HG03520 (cell line): ENCODE measurements at regions not wholly inside any gene's neighbourhood (a gene's known extent, or its start where the extent isn't known, plus 50 kb on each side); places are given as distances from the start of the nearest gene placed in this dataset.
"Not testable (repeated sequence)": the region's sequence is repeated elsewhere in the genome, so short reads cannot be mapped to it uniquely, and the experiment has no call there.

Experiments
- ATAC-seq: cut with Tn5 transposase; IDR thresholded peaks from one replicate; pipeline ENCODE4 v1.9.1; 2021; ENCODE audit warnings: mild to moderate bottlenecking, moderate library complexity; ENCODE audit not compliant: unreplicated experiment

DNA sequence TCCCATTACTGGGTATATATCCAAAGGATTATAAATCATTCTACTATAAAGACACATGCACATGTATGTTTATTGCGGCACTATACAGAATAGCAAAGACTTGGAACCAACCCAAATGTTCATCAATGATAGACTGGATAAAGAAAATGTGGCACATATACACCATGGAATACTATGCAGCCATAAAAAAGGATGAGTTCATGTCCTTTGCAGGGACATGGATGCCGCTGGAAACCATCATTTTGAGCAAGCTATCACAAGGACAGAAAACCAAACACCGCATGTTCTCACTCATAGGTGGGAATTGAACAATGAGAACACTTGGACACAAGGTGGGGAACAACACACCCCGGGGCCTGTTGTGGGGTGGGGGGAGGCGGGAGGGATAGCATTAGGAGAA is 57.0 kb upstream of the NEUROD1 start:
- not testable (repeated sequence) for ATAC-seq

DNA sequence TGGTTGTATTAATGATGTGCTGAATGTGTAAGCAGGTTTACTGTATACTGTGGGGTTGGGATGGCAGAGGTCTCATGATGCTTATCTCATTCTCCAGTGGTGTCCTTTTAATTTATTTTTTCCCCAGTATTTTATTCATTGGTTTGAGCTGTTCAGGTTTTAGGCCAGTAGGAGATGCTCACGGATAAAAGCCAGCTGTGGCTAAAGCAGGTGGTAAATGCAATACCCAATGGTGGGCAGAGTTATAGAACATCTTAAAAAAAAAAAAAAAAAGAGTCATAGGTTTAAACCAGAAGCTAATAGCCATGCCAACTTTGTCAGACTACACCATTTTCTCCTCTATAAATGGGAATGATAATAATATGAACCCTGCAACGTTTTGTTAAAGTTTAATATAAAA is 57.8 kb upstream of the NEUROD1 start:
- no peak for ATAC-seq

DNA sequence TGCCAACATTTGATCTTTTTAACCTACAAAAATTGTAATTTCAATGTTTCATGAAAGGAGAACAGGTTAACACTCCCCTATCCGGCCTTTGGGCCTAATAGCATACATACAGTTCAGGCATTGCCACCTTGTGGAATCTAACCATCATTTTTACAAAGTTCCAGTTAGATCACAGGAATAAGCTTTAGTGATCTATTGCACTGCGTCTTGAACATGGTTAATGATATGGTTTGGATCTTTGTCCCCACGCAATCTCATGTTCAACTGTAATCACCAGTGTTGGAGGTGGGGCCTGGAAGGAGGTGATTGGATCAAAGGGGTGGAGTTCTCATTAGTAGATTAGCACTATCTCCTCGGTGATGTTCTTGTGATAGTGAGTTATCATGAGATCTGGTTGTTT is 58.2 kb upstream of the NEUROD1 start:
- no peak for ATAC-seq

DNA sequence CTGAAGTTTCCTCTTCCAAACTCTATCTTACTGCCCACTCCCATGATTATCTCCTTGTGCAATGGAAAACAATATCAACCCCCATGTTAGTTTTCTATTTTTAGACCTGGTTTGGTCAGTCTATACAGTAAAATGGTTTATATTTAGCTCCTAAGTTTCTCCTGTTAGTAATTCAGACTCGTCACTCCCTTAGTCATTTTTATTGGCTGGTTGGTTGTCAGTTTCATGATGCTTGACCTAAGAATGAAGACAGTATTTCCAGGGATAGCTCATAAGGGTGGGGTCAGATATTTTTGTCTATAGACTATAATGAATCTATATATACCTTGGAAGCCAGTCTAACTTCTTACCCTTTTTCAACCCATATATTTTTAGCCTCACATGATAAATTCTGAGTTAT is 61.4 kb upstream of the NEUROD1 start:
- ATAC-seq: no peak

DNA sequence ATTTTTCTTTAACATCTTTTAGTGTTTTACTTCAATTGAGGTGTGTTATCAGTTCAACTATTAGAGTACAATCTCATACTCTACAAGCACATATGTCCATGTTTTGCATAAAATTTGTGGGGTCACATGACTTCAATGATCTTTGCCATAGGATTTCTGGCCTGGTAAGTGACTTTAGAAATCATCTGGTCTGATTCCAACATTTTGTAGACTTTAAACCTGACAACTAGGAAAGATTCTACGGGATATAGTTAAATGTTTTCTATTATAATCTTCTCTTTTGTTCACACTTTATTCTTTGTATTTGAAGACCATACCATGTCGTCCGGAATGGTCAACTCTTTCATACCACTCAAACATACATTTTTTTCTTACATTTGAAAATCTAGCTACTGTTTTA is 62.0 kb upstream of the NEUROD1 start:
- ATAC-seq: no peak

DNA sequence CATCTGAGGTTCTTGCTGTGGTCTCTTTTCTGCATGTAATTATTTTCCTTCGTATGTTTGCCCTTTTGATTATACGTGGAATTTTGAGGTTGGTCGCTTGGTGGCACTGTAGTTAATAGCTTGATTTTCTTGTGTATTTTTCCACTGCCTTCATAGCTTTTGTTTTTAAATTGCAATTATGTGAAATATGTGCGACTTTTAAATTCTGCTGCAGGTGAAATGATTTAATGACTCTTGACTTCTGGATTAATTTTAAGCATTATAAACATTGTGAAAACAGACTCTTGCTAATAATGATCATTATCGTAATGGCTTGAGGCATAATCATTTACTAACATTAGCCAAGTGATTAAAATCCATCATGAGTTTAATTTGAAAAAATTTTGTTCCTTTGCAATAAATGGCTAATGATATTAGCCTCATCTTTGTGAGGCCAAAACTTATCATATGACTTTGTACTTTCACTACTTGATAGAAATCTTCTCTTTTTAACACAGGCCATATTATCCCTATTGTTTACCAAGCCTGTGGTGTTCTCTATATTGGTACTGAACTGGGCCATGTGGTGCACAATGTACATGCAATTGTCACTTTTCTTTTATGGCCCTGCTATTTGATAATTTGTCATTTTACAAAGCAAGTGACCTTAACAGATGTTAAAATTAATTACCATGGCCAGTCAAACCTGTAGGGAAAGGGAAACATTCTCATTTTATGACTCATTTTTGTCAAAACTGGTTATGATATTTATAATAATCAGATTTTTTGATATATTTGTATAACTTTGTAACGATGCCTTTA is 62.8 kb upstream of the NEUROD1 start:
- ATAC-seq: no peak

DNA sequence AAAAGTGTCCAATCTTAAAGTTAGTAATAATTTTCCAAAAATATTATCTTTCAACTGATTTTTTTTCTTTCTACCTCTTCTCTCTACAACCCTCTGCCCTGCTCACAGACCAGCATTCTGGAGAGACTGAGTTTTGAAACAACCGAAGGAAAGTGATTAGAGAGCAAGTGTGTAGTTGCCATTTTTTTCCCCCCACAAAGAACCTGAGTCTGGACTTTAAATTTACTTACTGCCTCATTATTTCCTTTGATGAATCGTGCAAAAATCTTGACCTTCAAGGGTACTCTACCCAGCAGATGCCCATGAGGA is 63.4 kb upstream of the NEUROD1 start:
- no peak for ATAC-seq

DNA sequence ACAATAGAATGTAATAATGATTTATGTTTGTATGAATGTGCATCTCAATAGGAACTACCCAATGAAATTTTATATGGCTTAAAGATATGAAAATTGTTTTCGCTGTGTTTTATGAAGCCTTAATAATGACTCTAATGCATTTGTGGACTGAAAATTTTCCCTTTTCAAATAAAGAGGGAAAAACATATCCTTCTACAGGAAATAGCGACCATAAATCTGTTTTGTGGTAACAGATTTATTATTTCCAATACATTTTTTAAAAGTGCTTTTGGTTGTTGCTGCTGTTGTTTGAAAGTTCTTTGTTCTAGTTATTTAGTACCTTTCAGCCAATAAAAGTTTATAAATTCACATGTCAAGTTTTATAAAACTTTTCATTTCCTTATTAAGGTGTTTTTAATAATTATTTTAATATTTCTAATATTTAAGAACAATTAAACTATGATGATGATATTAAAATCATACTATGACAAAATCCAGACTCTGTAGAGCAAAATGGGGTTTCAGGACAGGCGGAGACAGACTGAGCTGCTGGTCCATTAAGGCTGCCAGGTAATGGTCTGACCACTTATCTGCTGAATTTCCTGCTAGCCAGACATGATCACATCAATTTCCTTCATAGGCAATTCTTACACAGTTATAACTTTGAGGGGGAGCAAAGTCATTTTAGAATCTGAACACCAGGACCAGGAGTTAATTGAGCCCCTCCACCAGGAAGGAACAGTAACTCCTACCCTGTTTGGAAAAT is 65.7 kb upstream of the NEUROD1 start:
- no peak for ATAC-seq

DNA sequence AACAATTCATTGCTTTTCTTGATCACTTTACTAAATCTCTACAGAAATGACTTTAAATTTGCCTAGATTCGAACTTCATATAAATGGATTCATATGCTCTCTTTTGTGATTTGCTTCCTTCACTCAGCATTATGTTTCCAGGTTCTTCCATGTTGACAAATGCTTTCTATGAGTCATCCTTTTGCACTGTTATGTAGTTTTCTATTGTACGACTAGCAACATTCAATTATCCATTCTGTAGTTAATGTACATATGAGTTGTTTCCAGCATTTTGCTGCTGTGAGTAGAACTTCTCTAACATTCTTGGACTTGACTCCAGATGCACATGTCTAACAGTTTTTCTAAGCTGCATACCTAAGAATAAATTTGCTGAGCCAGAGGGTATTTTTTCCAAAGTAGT is 66.5 kb upstream of the NEUROD1 start:
- no peak for ATAC-seq

DNA sequence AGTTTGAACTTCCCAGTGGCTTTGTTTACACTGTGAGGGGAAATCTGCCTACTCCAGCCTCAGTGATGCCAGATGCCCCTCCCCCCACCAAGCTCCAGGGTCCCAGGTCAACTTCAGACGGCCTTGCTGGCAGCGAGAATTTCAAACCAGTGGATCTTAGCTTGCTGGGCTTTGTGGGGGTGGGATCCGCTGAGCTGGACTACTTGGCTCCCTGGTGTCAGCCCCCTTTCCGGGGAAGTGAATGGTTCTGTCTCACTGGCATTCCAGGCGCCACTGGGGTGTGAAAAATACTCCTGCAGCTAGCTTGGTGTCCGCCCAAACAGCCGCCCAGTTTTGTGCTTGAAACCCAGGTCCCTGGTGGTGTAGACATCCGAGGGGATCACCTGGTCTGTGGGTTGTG is 70.0 kb upstream of the NEUROD1 start:
- no peak for ATAC-seq

DNA sequence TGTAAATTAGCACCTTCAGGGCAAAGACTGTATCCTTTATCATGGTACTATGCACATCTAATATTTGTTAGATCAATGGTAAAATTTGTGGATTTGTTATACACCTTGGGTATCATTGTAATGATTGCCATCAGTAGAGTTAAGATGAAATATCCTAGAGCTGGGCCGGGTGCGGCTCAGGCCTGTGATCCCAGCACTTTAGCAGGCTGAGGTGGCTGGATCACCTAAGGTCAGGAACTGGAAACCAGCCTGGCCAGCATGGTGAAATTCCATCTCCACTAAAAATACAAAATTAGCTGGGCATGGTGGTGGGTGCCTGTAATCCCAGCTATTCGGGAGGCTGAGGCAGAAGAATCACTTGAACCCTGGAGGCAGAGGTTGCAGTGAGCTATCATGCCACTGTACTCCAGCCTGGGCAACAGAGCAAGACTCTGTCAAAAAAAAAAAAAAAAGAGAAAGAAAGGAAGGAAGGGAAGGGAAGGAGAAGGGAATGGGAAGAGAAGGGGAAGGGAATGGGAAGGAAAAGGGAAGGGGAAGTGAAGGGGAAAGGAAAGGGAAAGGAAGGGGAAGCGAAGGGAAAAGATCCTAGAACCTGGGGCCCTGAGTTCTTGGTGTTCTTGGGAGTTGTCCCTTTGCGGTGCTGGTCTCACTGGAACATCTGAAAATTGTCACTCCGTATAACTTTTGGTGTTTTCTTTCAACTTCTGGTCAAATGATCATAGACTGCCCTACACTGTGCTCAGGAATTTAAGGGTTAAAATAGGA is 71.1 kb upstream of the NEUROD1 start:
- ATAC-seq: no peak

DNA sequence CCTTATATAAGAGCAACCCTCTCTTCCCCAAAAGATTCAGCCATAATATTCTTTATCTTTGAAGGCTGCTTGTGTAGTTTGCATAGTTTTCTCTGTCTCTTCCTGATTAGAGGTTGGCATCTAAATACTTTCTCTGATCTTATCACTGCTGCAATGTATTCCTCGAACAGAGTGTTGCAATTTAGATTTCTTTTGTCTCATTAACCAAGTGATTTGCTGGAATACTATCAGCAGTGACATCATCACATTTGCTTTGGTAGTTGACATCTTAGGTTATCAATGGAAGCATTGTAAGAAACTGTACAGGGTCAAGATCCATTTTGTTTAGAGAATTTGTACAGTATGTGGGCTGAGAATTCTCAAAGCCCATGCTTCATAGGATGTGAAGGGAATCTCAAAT is 72.0 kb upstream of the NEUROD1 start:
- no peak for ATAC-seq

DNA sequence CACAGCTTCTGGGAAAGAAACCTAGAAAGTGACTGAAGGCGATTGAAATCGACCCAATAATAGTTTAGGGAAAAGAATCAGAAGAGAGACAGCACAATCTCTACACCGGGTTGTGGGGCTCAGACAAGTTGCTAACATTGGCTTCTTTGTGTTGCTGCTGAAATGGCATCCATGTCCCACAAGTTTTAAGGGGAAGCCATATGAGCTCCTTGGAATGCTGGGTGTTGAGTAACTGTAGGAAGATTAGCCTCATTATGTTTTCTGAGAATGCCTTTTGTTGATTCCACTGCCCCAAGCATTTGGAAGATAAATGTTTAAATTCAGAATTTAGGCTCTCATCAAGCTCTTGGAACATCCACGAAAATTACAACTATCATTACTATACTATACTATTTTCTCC is 73.4 kb upstream of the NEUROD1 start:
- ATAC-seq: no peak

DNA sequence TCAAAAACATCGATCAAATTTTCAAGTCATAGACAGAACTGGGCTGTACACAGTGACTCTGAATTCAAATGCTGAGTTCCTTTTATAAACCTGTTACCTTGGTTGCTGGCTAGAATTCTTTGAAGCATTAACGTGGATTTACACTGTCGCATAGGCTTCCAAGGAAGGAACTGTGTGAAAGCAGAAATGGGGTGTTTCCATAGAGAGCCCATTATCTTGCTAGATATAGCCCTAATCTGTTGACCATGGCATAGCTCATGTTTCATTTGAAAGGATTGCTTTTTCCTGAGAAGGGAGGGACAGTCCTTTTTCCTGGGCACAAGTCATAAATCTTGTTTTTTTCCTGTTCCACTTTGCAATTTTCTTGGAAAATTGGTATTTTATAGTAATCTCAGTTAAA is 73.8 kb upstream of the NEUROD1 start:
- ATAC-seq: no peak

DNA sequence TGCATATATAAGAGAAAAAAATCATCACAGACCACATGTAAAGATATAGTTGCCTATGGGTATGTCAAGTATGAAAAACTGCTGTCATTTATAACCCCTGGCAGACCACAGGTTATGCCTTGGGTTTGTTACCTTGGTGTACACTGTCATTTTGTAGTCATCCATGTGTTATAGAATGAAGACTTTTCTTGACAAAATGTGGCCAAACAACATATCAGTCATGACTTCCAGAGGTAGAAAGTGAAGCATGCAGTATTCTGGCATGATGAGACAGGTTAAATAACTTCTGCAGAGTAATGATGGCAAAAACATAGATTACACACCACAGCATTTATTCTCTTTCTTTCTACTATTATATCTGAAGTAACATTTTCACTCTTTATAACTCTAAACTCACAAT is 74.9 kb upstream of the NEUROD1 start:
- ATAC-seq: no peak

DNA sequence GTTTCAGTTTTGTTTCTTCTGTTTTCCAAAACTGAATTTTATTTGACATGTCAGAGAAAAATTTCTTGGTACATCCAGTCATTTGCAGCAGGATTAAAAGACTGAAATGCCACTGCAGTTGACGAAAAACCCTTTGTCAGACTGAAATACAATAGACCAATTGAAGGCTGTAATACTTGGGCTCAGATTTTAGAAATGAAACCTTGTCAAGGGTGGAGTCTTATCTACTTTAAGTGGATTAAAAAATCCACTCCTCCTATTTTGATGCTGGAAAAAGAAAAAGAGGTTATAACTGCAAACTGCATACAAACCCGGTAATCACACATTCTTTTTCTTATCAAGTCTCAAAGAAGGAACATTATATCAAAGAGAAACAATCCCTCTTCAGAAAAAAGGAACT is 80.2 kb upstream of the NEUROD1 start:
- no peak for ATAC-seq

DNA sequence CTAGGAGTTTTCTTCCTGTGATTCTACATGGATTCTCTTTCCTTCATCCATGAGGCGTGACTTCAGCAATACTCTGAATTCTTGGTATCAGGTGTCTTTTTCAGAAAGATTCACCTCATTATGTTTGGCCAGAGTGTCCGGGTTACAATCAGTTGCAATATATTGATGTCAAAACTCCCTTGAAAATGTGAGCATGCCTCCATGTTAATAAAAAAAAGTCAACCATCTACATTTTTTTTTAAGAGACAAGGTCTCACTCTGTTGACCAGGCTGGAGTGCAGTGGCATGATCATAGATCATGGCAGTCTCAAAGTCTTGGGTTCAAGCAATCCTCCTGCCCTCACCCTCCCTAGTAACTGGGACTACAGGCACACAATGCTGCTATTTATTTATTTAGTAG is 80.9 kb upstream of the NEUROD1 start:
- ATAC-seq: no peak

DNA sequence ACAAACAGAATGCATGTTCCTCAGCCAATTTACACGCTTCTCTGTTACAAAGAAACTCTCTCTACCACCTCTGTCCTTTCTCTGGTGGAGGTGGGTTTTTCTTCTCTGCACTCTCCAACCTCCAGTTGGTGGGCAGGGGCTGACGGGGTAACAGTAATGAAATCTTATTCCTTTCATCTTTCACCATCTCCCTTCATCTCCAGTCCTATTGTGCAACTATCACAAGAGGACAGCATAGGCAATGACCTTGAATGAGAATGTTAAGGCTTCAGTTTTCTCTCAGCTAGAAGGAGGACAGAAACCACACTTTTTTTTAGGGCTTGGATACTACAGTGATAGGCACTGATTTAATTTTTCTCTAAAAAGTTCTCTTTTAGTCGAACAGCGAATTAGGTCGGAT is 81.7 kb upstream of the NEUROD1 start:
- no peak for ATAC-seq

DNA sequence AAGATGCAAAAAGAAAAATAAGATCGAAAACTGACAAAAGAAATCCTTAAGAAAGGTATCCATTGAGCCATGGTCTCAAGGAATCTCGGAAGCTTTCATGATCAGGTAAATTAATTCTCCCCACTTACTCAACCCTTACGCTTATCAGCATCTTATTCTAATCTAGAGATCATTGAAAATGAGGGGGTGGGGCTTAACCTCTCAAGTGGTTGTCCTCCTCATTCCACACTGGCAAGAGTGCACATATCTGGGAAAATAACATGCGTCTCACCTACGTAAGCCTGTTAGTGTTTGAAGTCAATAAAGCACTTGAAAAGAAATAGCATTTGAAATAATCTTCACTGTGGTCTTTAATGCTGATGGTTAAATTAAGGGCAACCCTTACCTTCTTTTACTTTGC is 82.5 kb upstream of the NEUROD1 start:
- ATAC-seq: no peak

DNA sequence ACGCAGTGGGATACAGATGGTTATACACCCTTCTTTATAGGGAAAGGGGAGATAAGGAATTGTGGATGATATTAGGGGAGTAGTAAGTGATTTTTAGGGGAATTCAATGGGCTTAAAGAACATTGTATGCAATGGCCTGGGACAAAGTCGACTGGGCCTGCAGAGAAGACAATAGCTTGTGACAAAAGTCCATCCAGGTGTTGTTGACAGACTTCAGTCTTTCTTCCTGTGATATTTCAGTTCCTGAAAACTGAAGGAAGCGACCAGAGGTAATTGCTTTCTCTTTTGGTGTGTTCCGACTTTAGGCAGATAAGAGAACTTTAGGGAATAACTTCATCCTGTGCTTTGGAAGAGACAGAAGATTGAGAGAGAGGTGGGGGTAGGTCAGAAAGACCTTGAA is 83.1 kb upstream of the NEUROD1 start:
- no peak for ATAC-seq

DNA sequence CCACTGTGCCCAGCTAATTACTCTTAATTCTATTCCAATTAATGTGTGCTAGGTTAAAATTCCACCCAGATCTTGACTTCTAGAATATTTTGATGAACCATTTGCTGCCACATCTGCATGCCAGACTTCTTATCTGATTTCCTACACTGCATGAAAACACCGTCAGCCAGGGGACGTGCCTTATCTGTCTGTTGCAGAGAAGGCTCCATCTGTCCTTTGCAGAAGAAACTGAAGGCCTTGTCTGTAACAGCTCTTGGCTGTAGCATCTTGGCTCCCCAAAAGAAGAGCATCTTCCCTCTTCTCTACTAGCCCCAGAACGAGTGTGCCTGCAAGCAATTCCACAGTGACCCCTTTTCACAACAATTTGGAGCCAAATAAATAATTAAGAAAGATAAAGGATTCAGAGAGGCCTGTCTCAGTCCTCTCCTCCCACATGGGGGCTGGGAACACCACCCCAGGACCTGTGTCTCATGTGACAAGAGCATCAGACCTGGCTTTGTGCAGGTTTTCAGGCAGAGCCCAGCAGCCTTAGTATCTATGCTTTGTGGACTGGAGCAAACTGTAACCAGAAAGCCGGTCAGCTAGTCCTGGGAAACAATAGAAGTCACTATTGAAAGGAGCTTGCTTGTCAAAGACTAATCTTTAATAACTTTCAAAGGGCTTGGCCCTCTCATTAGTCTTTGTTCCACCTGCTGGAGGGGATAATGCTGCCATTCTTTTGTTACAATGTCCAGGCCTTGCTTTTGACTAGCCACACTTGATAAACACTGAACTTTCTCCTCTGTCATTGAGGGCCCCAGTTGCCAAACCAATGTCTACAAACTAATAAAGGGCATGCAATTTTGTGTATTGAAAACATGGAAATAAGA is 84.0 kb upstream of the NEUROD1 start:
- ATAC-seq: no peak
